Stimulated activated CD4-positive, alpha-beta T cell treated with anti-CD3 and anti-CD28 coated beads, Interleukin-15, amount 100 ng/mL, for 1 hour (primary cell): ENCODE measurements at regions not wholly inside any gene's neighbourhood (a gene's known extent, or its start where the extent isn't known, plus 50 kb on each side); places are given as distances from the start of the nearest gene placed in this dataset.

Source experiments
- DNase-seq, 2 donors: peaks; one replicate each; pipeline ENCODE4 v3.0.0-alpha.2; 2020; ENCODE audit warnings: low read depth in 1 of 2, low spot score in 1 of 2

DNA sequence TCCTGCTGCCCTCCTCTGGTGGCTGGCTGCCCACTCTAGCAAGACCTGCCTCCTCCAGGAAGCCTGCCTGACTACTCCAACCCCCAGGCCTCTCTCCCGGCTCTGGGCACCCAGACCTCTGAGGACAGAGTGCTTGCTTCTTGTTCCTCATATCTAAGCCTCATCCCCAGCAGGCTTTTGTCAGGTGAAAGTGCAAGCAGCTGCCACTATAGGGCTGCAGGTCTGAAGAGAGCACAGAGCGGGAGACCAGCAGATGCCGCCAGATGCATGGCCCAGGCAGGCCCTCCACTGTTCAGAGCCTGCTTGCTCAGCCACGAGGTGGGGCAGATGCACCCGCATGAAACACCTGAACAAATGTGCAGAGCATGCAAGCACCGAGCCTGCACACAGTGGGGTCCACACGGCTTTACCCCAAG, 73.0 kb downstream of the SERPINA3 start:
- DNase-seq: no peak

DNA sequence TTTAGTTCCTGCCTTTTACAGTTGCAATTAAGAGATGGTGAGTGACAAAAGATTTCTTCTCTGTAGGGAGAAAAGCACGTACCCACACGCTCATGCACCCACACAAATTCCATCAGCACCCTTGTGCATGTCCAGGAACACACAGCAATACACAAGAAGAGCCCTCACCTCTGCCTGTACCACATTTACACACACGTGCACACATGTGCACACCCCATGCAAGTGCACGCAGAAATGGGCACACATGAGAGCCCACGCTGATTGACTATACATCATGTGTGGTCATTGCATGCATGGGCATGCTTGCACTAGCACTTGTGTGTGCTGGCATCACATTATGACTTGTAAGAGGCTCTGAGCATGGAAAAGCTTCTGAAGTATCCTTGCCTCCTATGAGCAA, 70.5 kb downstream of the SERPINA3 start:
- DNase-seq: no peak

DNA sequence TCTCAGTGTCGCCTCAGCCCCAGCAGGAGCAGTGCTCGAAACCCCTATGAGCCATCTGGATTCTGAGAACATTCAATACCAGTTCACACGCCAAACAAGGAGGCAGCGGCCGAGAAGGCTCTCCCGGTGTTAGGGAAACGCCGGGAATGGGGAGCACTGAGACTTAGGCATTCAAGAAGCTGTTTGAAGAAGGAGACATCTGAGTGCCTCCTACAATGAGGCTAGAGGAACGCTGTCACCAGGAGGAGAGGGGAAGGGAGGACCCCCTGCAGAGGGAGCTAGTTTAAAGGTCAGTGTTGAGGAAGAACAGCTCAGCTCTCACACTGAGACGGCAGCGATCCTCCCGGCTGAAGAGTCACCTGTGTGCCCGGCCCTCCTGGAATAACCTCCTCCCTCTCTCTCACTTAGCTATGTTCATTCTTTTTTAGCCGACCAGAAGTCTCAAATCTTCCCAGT, 69.9 kb downstream of the SERPINA3 start:
- DNase-seq: no peak

DNA sequence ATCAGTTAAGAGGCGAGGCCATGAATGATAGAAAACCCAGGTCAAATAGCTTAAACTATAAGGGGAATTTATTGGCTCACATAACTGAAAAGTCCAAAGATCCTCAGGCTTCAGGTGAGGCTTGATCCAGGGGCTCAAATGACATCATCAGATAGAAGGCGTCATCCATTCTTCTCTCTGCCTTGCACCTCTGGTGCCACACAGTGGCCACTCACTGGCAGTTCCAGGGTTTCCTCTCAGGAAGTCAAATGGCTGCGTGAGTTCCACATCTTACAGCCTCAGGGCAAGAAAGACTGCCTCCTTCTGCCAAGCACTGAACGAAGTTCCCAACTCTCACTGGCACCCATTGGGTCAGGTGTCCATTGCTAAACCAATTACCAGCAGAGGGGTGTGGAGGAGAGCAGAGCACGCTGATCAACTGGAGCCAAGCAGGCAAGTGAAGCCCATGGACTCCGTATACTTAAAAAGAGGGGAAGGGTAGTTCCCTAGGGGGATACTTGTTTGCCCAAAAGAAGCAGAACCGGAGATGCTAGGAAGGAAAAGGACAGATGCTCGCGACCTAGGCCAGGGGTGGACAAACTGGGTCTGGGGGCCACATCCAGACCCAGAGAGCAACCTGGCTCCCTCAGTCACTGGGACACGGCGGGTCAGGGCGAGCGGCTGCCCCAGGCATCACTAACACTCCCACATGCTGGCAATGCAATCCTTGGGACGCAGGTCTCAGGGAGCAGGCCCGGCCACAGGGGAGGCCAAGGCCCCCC, 69.3 kb downstream of the SERPINA3 start:
- no peak for DNase-seq

DNA sequence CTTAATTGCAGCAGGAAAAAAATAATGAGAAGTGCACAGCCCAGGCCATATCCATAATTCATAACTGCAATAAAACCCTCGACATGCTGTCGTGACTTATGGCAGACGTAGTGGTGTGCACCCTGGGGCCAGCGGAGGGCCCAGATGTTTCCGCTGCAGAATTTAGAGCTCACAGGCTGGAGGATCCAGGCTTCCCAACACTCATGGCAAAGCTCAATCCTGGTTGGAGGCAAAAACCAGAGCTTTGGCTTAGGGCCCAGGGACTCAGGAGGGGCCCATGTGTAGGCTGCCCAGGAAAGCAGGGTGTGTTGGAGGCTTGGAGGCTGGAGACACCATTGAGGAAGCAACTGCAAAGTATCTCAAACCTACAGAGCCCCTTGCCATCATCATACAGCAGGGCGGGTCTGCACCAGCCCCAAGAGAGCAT, 68.7 kb downstream of the SERPINA3 start:
- DNase-seq: no peak

DNA sequence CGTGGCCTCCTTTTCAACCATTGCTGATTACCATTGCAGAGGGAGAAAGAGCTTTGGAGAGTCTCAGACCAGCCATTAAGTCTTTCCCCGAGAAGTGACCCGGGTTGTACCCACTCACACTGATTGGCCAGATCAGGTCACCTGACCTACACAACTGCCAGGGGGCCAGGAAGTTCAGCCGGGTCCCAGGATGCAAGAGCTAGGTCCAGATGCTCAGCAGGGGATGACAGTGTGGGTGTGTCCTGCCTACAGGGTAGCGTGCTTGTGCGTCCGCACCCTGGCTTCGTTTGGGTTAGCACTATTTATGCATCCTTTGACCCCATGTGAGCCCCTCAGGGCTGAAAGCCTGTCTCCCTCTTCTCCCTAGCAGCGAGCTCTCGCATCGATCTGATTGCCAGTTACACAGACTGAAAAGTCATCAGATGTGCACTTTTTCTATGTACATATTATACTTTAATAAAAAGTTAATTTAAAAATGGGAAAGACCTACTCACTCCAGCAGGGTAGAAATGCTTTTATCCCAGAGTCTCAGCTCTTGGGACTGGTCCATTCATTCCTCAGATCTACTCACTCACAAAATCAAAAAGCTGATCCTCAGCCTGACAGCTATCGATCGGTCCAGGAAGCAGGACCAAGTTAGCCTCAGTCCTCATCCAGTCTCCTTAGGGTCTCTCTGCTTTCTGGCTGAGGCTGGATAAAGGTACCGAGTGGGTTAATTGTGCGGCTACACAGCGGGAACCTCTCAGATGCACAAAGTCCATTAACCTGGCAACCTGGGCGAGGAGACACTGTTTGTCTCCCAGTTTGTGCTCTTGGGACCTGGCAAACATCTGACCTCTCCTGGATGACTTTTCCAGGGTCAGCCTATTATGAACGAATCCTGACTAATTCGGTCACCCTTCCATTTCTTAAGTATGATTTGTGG, 68.0 kb downstream of the SERPINA3 start:
- no peak for DNase-seq

DNA sequence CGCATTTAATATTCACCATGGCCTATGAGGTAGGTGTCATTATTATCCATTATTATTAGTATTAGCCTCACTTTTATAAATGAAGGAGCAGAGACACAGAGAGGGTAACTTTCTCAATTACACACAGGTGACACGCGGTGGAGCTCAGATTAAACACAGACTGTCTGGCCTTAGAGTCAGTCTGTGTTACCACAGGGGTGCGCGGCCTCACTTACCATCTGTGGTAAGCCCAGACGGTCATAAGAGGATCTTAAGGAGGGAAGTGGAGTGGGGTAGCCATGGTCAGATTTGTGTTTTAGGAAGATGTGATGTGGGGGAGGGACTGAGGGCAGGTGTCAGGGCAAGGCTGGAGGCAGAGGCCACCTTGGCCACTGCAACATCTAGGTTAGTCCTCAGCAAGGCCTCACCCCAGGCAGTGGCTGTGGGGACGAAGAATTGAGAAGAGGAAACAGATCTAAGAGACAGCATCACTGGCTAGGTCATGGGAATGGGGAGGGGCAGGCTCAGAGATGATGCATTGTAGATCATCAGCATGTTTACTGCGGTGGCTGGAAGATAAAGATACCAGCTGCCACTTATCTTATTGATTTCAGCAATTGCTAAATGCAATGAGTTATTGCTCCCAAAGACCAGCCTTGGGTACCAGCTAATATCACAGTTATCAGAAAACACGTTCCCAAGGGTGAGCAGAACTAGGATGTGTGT, 67.1 kb downstream of the SERPINA3 start:
- no peak for DNase-seq

DNA sequence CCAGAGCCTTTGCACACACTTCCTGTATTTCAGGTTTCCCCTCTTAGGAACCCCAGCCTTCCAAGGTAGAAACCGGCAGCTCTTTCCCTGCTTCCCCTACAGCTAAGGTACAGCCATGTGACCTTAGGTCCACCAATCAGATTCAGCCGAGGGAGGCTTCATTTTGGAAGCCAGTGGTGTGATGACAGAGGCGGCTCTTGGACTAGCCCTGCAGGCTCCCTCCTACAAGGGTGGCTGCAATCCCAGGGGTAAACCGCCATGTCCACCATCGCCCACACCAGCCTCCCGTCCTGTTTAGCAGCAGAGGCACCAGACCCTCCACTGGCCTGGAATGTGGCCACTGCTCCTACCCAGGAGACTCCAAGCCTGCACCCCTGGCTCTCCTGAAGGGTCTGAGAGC, 65.6 kb downstream of the SERPINA3 start:
- DNase-seq: no peak

DNA sequence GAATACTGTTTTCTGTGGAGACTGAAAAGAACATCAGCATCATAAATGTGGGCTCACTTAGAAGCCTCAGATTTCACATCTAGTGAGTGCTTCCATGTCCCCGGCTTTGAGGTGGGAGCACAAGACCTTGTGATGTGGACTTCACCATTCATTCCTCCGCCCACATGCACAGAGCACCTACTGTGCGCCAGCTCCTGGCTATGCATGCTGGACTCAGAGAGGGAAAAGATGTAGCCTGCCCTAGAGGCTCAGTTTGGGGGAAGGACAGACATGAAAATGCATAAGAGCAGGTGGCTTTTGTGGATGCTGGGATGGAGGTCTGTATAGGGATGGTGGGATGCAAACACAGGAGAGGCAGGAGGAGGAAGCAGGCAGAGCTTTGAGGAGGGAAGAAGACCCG, 65.0 kb downstream of the SERPINA3 start:
- DNase-seq: no peak

DNA sequence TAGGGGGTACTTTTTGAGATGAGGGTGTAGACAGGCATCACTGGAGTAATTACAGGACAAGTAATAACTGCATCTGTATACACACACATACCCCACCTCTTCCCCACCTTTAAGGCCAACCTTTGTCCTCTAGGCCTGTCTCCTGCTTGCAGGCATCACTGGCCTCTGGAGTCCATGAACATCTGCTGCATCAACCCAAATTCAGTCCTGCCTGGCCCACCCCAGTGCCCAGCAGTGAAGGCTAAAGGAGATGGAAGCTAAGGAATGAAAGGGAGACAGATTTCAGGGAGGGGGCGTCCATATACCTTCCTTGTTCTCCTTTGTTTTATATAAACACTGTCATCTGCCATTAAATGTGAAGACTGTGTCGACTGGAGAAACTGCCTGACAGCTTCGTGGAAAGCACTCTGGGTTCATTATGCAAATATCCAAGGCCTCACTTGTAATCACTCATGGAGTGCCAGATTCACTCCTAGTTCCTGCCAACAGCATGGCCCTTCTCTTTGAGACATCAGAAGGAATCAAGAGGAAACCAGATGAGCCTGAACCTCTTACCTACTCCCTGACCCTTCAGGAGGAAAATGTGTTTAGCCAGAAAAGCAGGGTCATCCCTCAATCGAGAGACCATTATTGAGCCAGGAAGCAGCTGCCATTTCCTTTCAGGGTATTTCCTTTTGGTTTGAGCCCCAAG, 64.4 kb downstream of the SERPINA3 start:
- DNase-seq: no peak

DNA sequence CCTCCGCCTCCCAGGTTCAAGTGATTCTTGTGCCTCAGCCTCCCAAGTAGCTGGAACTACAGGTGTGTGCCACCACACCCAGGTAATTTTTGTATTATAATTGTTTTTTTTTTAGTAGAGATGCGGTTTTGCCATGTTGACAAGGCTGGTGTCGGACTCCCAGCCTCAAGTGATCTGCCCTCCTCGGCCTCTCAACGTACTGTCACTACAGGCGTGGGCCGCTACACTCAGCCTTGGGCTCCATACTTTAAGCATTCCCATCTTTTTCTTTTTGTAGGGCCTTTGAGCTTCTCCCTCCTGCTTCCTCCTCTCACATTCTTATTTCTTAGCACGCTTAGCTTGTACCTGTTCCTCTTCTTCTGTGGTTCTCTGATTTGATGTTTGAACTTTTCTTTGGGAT, 62.8 kb downstream of the SERPINA3 start:
- DNase-seq: no peak

DNA sequence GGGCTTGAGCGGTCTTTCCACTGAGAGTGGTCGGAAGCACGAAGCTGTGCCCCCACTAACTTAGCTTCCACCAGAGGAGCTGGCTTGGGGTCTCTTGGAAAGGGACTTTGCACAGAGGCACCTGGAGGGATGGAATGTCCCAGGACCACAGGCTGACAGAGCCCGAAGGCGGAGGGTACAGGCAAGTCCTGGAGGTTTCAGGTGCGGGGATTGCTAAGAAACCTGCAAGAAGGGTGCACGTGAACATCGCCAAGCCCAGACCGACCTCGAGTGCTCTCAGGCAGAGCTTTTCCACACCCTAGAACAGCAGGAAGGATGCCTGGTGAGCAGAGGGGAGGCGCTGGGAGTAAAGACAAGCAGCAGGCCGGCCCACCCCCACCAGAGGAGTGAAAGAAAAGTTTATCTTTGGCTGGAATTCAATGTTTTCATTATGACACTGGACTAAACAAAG, 61.6 kb downstream of the SERPINA3 start:
- no peak for DNase-seq
